ENCODE measurements at regions not wholly inside any gene's neighbourhood (a gene's known extent, or its start where the extent isn't known, plus 50 kb on each side); places are given as distances from the start of the nearest gene placed in this dataset.
"Not testable (repeated sequence)": the region's sequence is repeated elsewhere in the genome, so short reads cannot be mapped to it uniquely, and the experiment has no call there.

DNA sequence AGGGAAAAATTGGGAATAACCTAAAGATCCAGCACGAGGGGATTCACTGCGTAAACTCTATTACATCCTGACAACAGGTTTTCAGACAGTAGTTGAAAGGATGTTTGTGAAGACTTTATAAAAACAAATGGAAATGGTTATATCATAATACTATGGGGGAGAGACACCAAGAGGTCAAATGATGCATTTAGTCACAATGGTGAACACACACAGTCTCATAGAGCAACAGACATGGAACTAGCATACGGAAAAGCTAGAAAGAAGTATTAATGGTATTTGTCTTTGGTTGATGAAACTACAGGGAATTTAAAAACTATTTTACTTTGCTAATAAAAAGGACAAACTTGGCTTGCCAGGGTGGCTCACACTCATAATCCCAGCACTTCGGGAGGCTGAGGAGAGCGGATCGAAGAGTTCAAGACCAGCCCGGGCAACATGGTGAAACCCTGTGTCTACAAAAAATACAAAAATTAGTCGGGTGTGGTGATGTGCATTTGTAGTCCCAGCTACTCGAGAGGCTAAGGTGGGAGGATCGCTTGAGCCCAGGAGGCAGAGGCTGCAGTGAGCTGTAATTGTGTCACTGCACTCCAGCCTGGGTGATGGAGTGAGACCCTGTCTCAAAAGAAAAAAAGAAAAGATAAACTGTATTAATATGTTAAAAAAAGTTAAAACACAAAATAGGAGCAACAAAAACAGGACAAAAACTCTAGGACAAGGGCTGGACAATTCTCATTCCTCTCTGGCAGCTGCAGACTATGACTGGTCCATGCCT lies 94.8 kb downstream of the MYCN start:
- in situ Hi-C loops (cut with HindIII; ENCODE audit: low sequenced_read_pairs): no loop called here

DNA sequence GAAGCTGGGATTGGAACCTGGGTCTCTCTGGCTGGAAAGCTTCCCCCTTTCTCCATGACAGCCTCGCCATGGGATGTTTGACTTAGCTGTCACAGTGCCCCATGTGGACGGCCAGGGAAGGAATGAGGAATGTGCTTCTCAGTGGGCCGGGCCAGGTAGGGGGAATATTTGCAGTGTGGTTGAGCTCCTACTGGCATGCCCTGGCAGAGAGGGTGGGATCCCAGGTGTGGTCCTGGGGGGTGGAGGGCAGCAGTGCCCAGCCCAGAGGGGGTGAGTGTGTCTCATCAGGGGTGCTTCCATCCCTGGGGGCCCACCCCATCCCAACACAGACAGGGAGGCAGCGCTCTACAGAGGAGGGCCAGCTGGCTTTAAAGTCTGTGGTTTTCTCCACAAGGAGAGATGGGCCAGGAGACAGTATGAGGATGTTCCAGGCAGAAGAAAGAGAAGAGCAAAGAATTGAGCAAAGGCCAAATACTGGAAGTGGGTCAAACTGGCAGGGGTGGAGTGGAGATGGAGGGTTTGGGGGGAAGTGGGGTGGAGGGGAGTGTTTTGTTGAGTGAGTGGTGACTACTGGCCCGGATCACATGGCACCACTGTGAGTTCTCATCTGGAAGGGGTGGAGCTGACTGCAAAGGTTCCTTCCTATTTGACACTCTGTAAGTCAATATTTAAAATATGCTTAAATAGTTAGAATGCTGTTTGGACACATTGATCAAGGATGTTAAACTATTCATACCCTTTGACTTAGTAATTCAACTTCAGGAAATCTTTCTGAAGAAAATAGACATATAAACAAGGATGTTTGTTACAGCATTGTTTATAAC lies 94.0 kb downstream of the MYCN start:
- in situ Hi-C loops (cut with HindIII; ENCODE audit: low sequenced_read_pairs): no loop called here

DNA sequence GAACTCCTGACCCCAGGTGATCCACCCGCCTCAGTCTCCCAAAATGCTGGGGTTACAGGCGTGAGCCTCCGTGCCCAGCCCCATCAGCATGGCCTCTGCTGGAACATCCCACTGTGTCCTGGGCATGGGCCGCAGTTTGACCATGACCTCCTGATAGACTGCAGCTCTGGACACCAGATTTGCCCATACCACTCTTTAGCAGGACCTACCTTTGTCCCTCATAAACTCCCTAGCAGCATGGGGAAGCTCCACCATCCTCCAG lies 92.6 kb downstream of the MYCN start:
- in situ Hi-C loops (cut with HindIII; ENCODE audit: low sequenced_read_pairs): no loop called here

DNA sequence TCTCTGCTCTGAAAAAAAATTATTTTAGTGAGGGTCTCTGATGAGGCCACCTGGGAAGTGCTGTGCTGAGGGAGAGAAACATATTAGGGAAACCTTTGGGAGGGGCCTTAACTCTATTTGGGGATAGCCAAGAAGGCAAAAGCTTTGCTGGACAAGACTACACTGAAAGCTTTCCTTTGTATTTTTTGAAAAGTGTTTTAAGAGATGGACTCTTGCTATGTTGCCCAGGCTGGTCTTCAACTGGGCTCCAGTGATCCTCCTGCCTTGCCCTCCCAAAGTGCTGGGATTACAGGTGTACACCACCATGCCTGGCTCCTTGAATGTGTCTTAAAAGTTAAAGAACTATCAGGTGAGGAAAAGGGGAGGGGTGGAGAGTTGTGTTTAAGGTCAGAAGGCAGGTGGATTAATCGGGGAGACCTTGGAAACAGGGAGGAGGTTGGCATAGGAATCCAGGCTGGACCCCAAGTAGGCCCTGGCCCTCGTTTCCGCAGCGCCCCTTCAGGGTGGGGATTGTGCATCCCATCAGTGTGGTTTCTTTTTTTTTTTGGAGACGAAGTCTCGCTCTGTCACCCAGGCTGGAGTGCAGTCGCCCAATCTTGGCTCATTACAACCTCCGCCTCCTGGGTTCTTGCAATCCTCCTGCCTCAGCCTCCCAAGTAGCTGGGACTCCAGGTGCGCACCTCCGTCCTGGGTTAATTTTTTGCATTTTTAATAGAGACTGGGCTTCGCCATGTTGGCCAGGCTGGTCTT lies 92.1 kb downstream of the MYCN start:
- in situ Hi-C loops (cut with HindIII; ENCODE audit: low sequenced_read_pairs): no loop called here

DNA sequence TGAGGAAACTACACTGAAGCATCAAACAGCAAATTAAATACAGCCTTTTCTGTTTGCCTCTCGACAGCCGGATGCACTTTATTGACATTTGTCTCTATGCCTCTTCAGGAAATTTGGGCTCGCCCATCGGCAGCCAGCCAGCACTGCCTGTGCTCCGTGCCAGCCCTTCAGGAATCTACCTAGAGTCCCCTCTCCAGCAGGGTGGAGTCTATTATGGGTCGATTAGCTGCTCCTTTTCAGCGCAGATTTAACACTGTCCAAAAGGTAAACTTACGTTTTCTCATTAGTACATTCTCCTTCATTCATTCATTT lies 91.5 kb downstream of the MYCN start:
- in situ Hi-C loops (cut with HindIII; ENCODE audit: low sequenced_read_pairs): no loop called here

DNA sequence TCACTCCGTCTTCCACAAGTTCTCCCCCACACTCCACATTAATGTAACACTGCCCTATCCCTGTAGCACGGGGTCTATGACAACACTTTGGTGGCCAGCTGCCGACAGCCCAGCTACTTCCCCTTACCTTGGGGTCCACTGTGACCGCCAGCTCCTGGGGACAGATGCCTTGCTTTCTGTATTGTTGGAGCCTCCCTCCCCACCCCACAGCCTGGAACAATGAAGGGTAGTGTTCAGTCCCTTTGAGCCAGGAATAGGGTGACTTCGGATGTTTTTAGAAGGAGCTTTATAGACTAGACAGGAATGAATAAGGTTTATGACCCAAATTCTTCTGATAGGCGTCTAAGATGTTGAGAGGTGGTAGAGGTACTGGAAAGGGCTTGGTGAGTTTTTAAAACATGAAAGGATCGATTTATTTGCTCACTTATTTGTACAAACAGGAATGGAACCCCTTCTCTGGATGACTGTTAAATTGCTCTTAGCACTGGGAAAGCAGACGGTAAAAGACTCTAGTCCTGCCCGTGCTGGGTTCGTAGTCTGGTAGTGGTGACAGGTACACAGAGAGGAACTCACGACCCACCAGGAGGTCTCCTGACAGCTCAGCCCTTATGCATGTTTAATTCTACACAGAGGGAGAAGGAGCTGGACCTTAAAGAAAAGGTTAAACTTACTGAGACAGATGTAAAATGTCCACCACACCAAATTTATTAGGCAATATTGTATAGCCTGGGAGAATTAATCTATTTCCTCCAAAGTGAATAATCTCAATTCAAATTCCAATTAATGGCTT lies 90.9 kb downstream of the MYCN start:
- in situ Hi-C loops (cut with HindIII; ENCODE audit: low sequenced_read_pairs): no loop called here

DNA sequence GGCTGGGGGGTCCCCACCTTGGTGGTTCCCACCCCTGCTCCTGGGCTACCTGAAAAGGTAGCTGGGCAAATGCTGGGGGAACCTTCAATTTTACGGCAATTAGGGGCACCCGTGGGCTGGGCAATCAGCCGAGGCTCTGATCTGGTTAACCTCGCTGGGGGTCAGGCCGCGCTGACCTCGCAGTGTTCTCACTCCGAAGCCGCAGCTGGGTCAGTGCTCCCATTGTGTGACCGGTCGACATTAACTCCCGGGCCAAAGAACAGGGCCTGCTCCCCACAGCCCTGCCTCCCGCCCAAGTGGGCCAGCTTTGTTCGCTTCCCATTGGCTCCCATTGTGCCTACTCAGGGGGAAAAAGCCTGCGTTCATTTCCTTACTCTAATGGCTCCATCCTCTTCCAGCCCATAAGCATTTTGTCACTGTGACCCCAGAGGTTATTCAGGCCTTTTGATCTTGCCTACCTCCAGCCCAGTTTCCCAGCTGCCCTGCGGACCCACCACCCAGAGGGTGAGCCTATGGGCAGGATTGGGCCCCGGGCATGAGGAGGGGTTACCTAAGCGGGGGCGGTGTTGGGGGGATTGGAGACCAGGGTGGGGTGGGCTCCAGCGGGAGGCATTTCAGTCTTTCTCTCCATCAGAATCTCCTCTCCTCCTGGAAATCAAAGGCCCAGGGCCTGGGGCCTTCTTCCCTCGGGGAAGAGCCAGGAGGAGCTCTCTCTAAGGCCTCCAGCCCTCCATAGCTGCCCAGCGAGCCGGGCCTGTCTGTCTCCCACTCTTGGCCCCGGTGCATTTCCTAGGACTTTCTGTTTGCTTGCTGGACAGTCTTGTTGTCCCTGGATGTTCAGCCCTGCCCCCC lies 90.1 kb downstream of the MYCN start:
- in situ Hi-C loops (cut with HindIII; ENCODE audit: low sequenced_read_pairs): no loop called here

DNA sequence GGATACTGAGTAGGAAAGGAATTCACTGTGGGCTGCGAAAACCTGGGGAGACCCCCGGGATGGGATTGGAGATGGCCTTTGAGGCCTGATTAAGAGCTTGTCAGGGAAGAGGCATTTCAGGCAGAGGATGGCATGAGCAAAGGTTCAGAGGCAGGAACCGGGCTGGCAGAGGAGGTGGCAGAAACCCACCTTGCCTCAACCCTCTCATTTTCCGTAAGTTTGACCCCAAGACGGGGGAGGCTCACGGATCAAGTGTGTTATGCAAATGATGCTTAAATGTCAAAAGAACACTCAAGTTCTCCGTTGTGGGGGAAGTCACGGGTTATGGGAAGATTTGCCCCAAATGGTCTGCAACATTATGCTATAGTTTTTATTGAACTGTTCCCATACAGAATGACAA lies 88.3 kb downstream of the MYCN start:
- in situ Hi-C loops (cut with HindIII; ENCODE audit: low sequenced_read_pairs): no loop called here

DNA sequence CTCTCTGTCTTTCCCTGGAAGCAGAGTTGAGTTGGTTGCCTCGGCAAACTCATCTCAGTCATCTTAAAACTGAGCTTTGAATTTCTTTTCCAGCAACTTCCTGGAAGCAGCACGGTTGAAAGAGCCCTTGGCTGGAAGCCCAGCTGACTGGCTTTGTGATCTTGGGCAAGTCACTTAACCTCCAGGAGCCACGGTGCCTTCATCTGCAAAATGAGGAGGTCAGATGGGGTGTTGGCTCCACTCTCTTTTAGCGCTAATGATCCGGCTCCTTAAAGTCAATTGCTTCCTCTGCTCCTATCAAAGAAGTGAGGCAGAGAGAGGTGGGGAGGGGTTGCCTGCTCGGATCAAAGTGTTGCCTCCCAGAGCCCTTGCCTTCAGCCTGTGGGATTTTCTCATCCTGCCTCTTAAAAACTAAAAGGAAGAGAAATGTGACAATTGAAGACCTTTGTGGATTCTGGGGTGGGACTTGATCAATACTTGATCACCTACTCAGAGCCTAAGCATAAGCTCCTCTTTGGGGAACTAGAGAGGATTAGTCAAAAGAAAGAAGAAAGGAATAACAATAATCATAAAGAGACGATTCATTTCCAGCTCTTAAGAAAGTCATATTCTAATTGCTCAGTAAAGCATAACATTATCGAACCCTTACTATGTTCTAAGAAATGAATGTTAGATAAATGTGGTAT lies 86.6 kb downstream of the MYCN start:
- in situ Hi-C loops (cut with HindIII; ENCODE audit: low sequenced_read_pairs): no loop called here

DNA sequence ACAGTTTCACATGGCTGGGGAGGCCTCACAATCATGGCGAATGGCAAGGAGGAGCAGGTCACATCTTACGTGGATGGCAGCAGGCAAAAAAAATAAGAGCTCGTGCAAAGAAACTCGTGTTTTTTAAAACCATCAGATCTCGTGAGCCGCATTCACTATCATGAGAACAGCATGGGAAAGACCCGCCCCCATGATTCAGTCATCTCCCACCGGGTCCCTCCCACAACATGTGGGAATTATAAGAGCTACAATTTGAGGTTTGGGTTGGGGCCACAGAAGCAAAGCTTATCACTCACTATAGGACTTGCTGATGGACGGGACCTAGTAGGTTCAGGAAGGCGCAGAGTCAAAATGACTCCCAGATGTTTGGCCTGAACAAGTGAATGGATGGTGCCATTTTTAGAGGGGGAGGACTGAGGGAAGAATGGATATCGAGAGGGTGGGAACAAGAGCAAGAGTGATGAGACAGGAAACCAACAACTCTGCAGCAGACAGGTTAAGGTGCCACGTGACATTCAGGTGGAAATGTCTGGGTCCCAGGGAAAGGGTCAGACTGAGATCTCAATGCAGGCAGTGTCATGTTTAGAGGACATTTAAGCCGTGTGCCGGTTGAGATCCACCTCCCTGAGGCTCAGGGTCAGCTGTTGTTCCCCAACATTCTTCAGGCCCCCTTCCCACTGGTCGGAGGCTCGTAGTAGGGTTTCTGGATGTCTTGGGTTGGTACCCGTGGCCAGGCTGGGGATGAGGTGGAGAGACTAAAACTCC lies 85.7 kb downstream of the MYCN start:
- in situ Hi-C loops (cut with HindIII; ENCODE audit: low sequenced_read_pairs): no loop called here

DNA sequence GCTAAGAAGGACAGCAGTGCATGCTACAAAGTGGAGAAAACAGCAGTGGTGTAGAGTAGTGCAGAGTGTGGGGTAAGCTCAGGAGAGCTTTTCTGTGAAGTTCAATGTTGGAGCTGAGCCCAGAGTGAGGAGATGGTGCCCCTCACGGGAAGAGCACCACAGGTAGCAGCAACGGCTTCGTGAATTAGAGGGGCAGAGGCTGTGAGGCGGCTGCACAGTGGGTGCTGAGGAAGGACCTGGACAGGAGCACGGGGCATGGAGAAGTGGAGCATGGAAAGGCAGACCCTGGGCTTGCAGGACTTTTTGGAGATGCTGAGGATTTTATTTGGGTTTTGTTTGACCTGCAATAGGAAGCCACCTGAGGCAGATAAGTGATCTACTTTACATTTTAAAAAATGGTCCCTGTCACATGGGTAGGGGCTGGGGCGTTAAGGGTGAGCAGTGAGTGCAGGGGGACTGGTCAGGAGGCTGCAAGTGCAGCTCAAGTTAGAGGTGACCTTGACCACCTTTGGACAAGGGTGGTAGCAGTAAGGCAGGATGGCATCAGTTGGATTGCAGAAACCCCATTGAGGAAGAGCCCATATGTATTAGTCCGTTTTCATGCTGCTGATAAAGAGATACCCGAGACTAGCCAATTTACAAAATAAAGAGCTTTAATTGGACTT lies 85.0 kb downstream of the MYCN start:
- in situ Hi-C loops (cut with HindIII; ENCODE audit: low sequenced_read_pairs): no loop called here

DNA sequence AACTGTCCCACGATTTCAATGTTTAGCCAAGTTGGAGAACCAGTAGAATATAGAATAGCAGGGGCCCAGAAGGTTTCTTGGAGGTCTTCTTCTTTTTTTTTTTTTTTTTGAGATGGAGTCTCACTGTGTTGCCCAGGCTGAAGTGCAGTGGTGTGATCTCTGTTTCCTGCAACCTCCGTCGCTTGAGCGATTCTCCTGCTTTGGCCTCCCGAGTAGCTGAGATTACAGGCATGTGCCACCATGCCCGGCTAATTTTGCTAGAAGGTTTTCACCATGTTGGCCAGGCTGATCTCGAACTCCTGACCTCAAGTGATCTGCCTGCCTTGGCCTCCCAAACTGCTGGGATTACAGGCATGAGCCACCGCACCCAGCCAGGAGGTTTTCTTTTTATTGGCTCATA lies 84.3 kb downstream of the MYCN start:
- in situ Hi-C loops (cut with HindIII; ENCODE audit: low sequenced_read_pairs): not testable (repeated sequence)

DNA sequence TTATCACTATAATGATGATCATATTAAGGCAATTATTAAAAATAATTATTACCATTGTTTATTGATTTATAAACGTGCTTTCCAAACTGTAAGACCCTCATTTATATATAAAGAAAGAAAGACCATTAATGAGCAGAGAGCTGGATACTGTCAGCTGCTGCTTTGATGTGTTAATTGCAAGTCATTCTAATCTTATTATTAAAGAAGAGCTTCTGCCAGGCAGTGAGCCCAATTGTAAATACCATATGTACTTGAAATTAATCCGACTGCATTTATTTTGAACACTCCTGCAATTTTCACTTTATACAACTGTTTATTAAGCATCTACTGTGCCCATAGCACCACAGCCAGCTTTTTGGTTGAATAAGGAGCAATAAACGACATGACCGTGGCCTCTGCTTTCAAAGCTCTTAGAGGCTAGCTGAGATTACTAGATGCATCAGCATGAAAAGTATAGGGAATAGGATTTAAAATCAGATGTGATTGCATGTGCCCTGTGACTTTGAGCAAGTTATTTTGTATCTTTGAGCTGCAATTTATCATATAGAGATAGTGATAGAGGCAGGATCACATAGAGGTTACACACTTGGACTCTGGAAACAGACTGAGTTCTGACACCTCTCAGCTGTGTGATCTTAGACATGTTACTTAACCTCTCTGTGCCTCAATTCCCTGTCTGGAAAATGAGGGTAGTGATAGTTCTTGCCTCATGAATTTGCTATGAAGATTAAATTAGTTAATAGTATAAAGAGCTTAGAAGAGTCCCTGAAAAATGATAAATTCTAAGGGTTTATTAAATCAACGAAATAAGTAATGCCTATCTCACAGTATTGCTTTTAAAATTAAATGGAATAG lies 83.4 kb downstream of the MYCN start:
- in situ Hi-C loops (cut with HindIII; ENCODE audit: low sequenced_read_pairs): no loop called here

DNA sequence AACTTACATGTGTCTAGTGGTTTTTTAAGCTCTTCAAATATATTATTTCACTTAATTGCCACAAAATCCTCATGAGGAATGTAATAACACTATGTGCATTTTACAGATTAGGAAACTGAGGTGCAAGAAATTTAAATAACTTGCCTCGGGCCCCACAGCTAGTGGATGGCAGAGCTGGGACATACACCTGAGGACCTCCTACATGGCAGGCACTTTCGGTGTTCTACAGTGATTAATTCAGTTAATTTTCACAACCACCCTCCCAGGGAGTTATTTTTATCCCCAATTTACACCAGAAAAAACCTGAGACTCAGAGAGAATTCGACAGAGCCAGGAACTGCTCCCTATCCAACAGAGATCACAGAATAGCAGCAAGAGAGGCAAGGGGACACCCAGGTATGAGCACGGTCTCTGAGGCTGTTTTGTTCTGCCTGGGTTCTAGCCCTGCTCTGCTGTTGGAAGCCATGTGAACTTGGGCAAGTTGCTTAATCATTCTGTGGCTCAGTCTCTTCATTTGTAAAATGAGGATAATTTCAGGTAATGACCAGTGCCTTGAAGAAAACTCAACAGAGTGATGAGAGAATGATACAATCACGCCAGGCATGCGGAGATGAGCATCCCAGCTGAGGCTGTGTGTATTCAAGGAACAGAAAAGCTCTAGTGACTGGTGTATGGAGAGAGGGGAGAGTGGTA lies 82.3 kb downstream of the MYCN start:
- in situ Hi-C loops (cut with HindIII; ENCODE audit: low sequenced_read_pairs): no loop called here

DNA sequence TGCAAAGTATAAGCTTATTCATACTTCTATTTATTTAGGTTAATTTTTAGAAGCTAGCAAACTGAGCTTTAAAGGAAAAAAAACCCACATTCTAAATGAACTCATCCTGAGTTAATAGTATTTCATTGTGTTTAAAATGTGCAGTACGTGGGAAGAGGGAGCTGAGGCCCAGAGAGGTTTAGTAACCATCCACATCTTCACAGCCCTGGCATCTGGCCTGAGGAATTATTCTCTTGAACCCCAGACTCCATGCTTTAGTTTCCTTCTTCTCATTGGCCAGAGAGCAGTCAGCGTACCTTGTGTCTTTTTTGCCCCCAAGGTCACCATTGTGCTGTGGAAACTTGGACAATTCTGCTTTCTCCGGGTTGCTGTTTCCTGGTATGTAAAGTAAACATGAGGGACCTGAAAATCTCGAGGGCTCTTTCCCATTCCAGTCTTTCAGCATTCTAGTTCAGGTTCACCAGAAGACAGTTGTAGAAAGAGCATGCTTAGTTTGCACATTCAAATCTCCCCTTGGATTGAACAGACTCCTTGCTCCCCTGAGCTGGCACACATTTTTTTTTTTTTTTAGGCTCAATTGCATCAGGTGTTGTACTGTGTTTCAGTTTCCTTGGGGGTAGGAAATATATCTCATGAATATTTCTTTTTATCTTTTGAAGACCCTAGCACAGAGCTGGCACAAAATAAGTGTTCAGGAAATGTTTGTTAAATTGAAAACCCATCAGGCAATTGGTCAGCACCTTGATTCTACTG lies 81.4 kb downstream of the MYCN start:
- in situ Hi-C loops (cut with HindIII; ENCODE audit: low sequenced_read_pairs): no loop called here

DNA sequence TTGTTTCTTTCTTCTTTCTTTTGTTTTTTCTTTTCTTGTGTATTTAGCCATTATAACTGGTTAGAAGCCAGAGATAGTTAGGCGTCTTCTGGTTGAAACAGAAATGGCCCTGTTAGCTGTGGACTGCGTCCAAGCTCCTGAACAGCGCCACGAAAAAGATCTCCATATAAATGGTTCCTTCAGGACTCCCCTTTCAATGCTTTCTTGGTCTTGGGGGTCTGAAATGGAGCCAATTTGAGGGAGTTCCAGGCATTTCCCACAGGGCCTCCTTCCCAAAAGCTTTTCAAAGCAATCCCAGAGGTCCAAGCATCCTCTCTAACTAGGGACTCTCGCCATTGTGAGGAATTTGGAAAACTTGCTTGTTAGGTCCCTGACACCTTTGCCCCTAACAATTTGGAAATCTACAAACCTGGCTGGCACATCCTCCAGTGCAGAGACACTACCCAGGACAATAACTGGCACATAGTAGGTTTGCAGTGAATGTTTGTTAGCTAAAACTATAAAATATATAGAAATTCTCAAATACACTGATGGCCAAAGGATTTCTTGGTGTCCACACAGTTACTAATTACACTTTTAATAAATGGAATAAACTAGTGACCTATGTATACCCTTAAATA lies 80.1 kb downstream of the MYCN start:
- in situ Hi-C loops (cut with HindIII; ENCODE audit: low sequenced_read_pairs): no loop called here

Measured in DLD1 (cell line).